Neural cell (in vitro differentiated cells): ENCODE measurements at regions not wholly inside any gene's neighbourhood (a gene's known extent, or its start where the extent isn't known, plus 50 kb on each side); places are given as distances from the start of the nearest gene placed in this dataset.

Source experiments
- CTCF ChIP-seq: fragments of 450-650 bp; IDR thresholded peaks from 2 replicates; pipeline ENCODE4 v1.5.1; 2014; ENCODE audit warnings: antibody characterized with exemption, mild to moderate bottlenecking, moderate library complexity; ENCODE audit not compliant: poor library complexity, severe bottlenecking
- EP300 ChIP-seq: fragments of 450-650 bp; conservative IDR thresholded peaks from 2 replicates; pipeline ENCODE4 v1.6.1; 2014; ENCODE audit warnings: antibody characterized with exemption, mild to moderate bottlenecking, moderate library complexity; ENCODE audit not compliant: poor library complexity, severe bottlenecking
- EZH2 ChIP-seq: fragments of 200-600, 300-800 bp; shearing (Covaris generic), sonication (generic); IDR thresholded peaks from 2 replicates; pipeline ENCODE4 v1.6.1; 2014; ENCODE audit warnings: antibody characterized with exemption, low read length, borderline replicate concordance, mild to moderate bottlenecking; ENCODE audit not compliant: insufficient read depth, poor library complexity, severe bottlenecking
- POLR2AphosphoS5 ChIP-seq: IDR thresholded peaks from 2 replicates; pipeline ENCODE4 v1.6.1; 2012
- REST ChIP-seq: IDR thresholded peaks from 2 replicates; pipeline ENCODE4 v1.6.1; 2012; ENCODE audit warnings: borderline replicate concordance
- SMC3 ChIP-seq: fragments of 450-650 bp; conservative IDR thresholded peaks from 2 replicates; pipeline ENCODE4 v1.6.1; 2014; ENCODE audit warnings: antibody characterized with exemption, mild to moderate bottlenecking, moderate library complexity; ENCODE audit not compliant: poor library complexity

GRCh38 chr1:9435153-9435636 is 104.1 kb upstream of the SLC25A33 start:
- TF ChIP-seq CTCF (no peak), EP300 (no peak), SMC3 (no peak), REST (no peak), EZH2 (no peak), POLR2AphosphoS5 (no peak)
